OCI-LY3 (cell line): ENCODE measurements at regions not wholly inside any gene's neighbourhood (a gene's known extent, or its start where the extent isn't known, plus 50 kb on each side); places are given as distances from the start of the nearest gene placed in this dataset.

Experiments used
- H2AFZ ChIP-seq: fragments of 200-600, 300-600 bp; shearing (Covaris generic); 2 replicates; pipeline ENCODE4 v1.6.0; 2014; ENCODE audit warnings: antibody characterized with exemption, low read depth, low read length
- H3K27ac ChIP-seq: fragments of 200-600, 300-600 bp; sonication (generic); 2 replicates; pipeline ENCODE4 v1.5.1; 2014; ENCODE audit warnings: mild to moderate bottlenecking, low read length, moderate library complexity, mixed read lengths
- H3K27me3 ChIP-seq: fragments of 200-600, 300-600 bp; sonication (generic); 2 replicates; pipeline ENCODE4 v1.6.1; 2014; ENCODE audit warnings: low read depth, low read length, mixed read lengths
- H3K36me3 ChIP-seq: fragments of 200-600, 300-600 bp; sonication (generic); replicated peaks from 2 replicates; pipeline ENCODE3; 2014; ENCODE audit warnings: low read depth, low read length, mixed read lengths
- H3K4me1 ChIP-seq: fragments of 300-600, 200-600 bp; sonication (generic); 2 replicates; pipeline ENCODE4 v1.6.1; 2014; ENCODE audit warnings: low read length, mixed read lengths
- H3K4me2 ChIP-seq: fragments of 200-600, 300-600 bp; sonication (generic); 2 replicates; pipeline ENCODE4 v1.6.1; 2014; ENCODE audit warnings: low read length, mixed read lengths
- H3K4me3 ChIP-seq: fragments of 300-600, 200-600 bp; sonication (generic); 2 replicates; pipeline ENCODE4 v1.5.1; 2014; ENCODE audit warnings: antibody characterized with exemption, mild to moderate bottlenecking, low read length, moderate library complexity
- H3K79me2 ChIP-seq: fragments of 300-600, 200-600 bp; shearing (Covaris generic); 2 replicates; pipeline ENCODE4 v1.6.1; 2014; ENCODE audit warnings: mild to moderate bottlenecking, low read length, mixed read lengths
- H3K9ac ChIP-seq: fragments of 300-600, 200-600 bp; shearing (Covaris generic); 2 replicates; pipeline ENCODE4 v1.6.0; 2014; ENCODE audit warnings: mild to moderate bottlenecking, low read length, moderate library complexity
- H3K9me3 ChIP-seq: fragments of 200-600, 300-600 bp; shearing (Covaris generic); 2 replicates; pipeline ENCODE4 v1.6.1; 2014; ENCODE audit warnings: low read length, mixed read lengths; ENCODE audit not compliant: insufficient read depth
- H4K20me1 ChIP-seq: fragments of 200-600, 300-600 bp; sonication (generic); 2 replicates; pipeline ENCODE4 v1.6.1; 2016; ENCODE audit warnings: low read length, mixed read lengths; ENCODE audit not compliant: insufficient read depth
- EZH2phosphoT487 ChIP-seq: fragments of 200-600 bp; shearing (Covaris generic); IDR thresholded peaks from 2 replicates; pipeline ENCODE4 v1.6.1; 2018; ENCODE audit warnings: antibody characterized with exemption, mixed run types, low read depth
- TF ChIP-seq, protein P1 (sequence below): fragments of 200-600, 300-600 bp; sonication (generic); IDR thresholded peaks from 2 replicates; pipeline ENCODE4 v1.5.1; 2014; ENCODE audit warnings: antibody characterized with exemption, low read length, low read depth

DNA sequence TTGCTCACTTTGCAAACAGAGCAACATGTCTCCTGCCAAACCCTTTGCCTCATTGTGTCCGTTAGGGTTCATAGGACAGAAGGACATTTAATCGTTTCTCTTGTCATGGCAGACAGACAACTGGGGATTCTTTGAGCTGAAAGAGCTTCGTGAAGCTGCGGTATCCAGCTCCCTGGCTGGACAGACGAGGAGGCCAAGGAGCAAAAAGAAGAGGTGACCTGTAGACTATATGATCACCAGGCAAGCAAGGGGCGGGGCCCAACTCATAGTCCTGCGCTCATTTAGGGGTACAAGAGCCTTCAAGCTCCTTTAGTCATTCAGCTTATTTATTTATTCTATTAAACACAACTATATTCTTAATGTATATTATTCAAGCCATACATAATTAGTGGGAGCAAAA, 66.8 kb upstream of the VRK1 start:
- Histone ChIP-seq H3K4me3 (no peak overlapping the region), H3K79me2 (no peaks in the 10 kb centered on the region), H3K27me3 (peaks cover 28% of the 10 kb centered on the region), H3K9ac (no peak overlapping the region), H4K20me1 (no peaks in the 10 kb centered on the region), H2AFZ (no peak overlapping the region), H3K4me1 (peaks cover 22% of the 10 kb centered on the region), H3K36me3 (no peaks in the 10 kb centered on the region), H3K27ac (no peak overlapping the region), H3K4me2 (no peak overlapping the region), H3K9me3 (no peaks in the 10 kb centered on the region)
- TF ChIP-seq, protein P1, sequence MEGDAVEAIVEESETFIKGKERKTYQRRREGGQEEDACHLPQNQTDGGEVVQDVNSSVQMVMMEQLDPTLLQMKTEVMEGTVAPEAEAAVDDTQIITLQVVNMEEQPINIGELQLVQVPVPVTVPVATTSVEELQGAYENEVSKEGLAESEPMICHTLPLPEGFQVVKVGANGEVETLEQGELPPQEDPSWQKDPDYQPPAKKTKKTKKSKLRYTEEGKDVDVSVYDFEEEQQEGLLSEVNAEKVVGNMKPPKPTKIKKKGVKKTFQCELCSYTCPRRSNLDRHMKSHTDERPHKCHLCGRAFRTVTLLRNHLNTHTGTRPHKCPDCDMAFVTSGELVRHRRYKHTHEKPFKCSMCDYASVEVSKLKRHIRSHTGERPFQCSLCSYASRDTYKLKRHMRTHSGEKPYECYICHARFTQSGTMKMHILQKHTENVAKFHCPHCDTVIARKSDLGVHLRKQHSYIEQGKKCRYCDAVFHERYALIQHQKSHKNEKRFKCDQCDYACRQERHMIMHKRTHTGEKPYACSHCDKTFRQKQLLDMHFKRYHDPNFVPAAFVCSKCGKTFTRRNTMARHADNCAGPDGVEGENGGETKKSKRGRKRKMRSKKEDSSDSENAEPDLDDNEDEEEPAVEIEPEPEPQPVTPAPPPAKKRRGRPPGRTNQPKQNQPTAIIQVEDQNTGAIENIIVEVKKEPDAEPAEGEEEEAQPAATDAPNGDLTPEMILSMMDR, result no peak
- no peak for TF ChIP-seq EZH2phosphoT487

DNA sequence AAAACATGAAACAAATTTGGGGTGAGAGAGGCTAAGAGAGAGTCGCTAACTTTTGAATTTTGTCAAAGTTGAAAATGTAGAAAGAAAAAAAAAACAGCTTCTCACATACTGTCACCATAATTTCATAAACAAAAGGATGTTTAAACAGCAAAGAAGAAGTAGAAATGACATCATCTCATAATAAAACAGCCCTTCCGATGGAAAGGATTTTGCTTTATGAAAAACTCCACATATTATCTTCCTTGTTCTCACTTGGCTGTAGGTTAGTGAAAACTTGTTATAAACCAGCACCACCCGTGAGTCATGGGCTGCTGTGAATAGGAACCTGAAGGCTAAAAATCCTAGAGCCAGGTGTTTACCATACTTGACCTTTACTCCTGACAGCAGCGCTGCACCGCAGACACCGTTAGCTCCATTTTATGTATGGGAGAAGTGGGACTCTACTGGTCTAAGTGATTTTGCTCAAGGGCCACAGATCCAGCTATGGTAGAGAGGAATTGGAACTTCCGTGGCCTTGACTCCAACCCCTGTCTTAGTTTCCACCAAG, 63.0 kb upstream of the VRK1 start:
- Histone ChIP-seq H4K20me1 (no peaks in the 10 kb centered on the region), H3K9me3 (no peaks in the 10 kb centered on the region), H3K36me3 (no peaks in the 10 kb centered on the region), H3K4me1 (peaks cover 24% of the 10 kb centered on the region), H3K27me3 (peaks cover 30% of the 10 kb centered on the region), H3K79me2 (no peaks in the 10 kb centered on the region), H3K27ac (no peak overlapping the region), H3K4me3 (no peak overlapping the region), H3K4me2 (peak overlapping the region; percentile 18; the same call in 1 of the 2 replicates), H2AFZ (no peak overlapping the region), H3K9ac (no peak overlapping the region)
- TF ChIP-seq EZH2phosphoT487, result no peak
- TF ChIP-seq, protein P1, result no peak

DNA sequence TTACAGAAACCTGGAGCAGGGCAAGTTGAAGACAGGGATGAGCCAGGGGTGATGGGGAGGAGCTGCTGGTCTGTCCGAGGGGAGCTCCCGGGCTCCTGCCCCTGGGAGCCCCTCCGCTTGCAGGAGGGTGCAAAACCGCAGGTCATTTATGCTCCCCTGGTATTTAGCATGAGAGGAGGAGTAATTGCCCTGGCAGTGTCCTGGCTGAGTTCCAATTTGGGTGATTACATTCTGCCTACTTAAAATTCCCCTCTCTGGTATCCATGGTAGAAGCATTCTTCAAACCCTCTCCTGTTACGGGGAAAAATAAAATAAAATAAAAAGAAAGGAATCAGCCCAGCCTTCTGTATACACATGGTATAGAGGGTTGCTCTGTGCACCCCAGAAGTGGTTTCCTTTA, 61.7 kb upstream of the VRK1 start:
- Histone ChIP-seq H3K4me2 (no peak overlapping the region), H2AFZ (no peak overlapping the region), H3K9ac (no peak overlapping the region), H3K79me2 (no peaks in the 10 kb centered on the region), H3K36me3 (no peaks in the 10 kb centered on the region), H3K27ac (no peak overlapping the region), H3K4me3 (no peak overlapping the region), H3K27me3 (peaks cover 32% of the 10 kb centered on the region), H4K20me1 (no peaks in the 10 kb centered on the region), H3K4me1 (peaks cover 24% of the 10 kb centered on the region), H3K9me3 (no peaks in the 10 kb centered on the region)
- TF ChIP-seq, protein P1, result no peak
- no peak for TF ChIP-seq EZH2phosphoT487

DNA sequence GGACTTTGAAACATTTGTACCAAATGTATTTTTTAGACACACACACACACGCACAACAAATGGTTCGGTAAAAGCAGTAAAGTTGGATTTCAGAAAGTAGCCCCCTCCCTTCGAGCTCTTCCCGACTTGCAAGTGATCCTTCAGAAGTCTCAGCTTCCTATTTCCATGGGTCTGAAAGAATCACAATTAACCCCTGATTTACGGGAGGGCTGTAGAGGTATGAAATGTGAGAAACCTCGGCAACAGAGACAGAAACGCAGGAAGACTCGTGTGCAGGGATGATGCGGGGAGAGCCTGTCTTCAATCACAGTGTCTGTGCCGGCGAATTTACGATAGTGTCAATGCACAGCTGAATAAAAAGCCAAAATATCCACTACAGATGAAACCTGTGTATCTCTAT, 60.7 kb upstream of the VRK1 start:
- no peaks in the 10 kb centered on the region for H3K9me3 ChIP-seq
- H3K4me1 ChIP-seq, result peaks cover 26% of the 10 kb centered on the region
- no peaks in the 10 kb centered on the region for H3K36me3 ChIP-seq
- H3K9ac ChIP-seq, result no peak overlapping the region
- no peaks in the 10 kb centered on the region for H4K20me1 ChIP-seq
- no peak for TF ChIP-seq EZH2phosphoT487
- TF ChIP-seq, protein P1, result no peak
- peaks cover 35% of the 10 kb centered on the region for H3K27me3 ChIP-seq
- no peak overlapping the region for H3K4me3 ChIP-seq
- H2AFZ ChIP-seq, result no peak overlapping the region
- no peak overlapping the region for H3K27ac ChIP-seq
- H3K79me2 ChIP-seq, result no peaks in the 10 kb centered on the region
- H3K4me2 ChIP-seq, result no peak overlapping the region
